Spleen (tissue), 11 donors: ENCODE measurements at regions not wholly inside any gene's neighbourhood (a gene's known extent, or its start where the extent isn't known, plus 50 kb on each side); places are given as distances from the start of the nearest gene placed in this dataset.

ENCODE experiments used
- DNase-seq: peaks from one replicate; pipeline ENCODE4 v3.0.0-alpha.2; 2020
- H3K27ac ChIP-seq, 8 donors: fragments of 200-600 bp; sonication (generic) in 7 of 8; 1 replicate in 4 of 8; 2 replicates in 4 of 8; pipeline versions ENCODE4 v1.5.0 to v1.8.0; 2016 to 2021; ENCODE audit warnings: inconsistent platforms in 4 of 8, mild to moderate bottlenecking in 4 of 8, moderate library complexity in 1 of 8
- H3K27me3 ChIP-seq, 7 donors: fragments of 200-600 bp; sonication (generic) in 6 of 7; replicated peaks in 1 of 7; 1 replicate in 4 of 7; 2 replicates in 3 of 7; pipeline versions ENCODE4 v1.5.0 to v1.8.0; 2016 to 2021; ENCODE audit warnings: inconsistent platforms in 3 of 7, mild to moderate bottlenecking in 1 of 7
- H3K36me3 ChIP-seq, 6 donors: fragments of 200-600 bp; sonication (generic) in 5 of 6; 1 replicate in 4 of 6; 2 replicates in 2 of 6; pipeline versions ENCODE4 v1.5.0 to v1.8.0; 2016 to 2021; ENCODE audit warnings: inconsistent platforms in 2 of 6
- H3K4me1 ChIP-seq, 6 donors: fragments of 200-600 bp; sonication (generic) in 5 of 6; 1 replicate in 3 of 6; 2 replicates in 3 of 6; pipeline versions ENCODE4 v1.5.0 to v1.8.0; 2016 to 2021; ENCODE audit warnings: inconsistent platforms in 3 of 6
- H3K4me3 ChIP-seq, 8 donors: fragments of 200-600 bp; sonication (generic) in 7 of 8; 1 replicate in 4 of 8; 2 replicates in 4 of 8; pipeline versions ENCODE4 v1.5.0 to v1.8.0; 2016 to 2021; ENCODE audit warnings: inconsistent platforms in 4 of 8, mild to moderate bottlenecking in 4 of 8, moderate library complexity in 2 of 8
- H3K9me3 ChIP-seq, 8 donors: fragments of 200-600 bp; sonication (generic) in 7 of 8; 1 replicate in 4 of 8; 2 replicates in 4 of 8; pipeline versions ENCODE4 v1.5.0 to v1.8.0; 2016 to 2021; ENCODE audit warnings: inconsistent platforms in 4 of 8
- POLR2A ChIP-seq, 3 donors: fragments of 450-650 bp; IDR thresholded peaks; one replicate each; pipeline ENCODE4 v1.5.1; 2017; ENCODE audit warnings: antibody characterized with exemption in 3 of 3, mild to moderate bottlenecking in 1 of 3
- POLR2AphosphoS5 ChIP-seq, 3 donors: sonication (generic); formaldehyde crosslinking; IDR thresholded peaks; one replicate each; pipeline ENCODE4 v1.5.1; 2017; ENCODE audit warnings: antibody characterized with exemption in 3 of 3
- WGBS, 5 donors: extraction: QIAGEN DNeasy Blood & Tissue Kit in 3 of 5; methylation state at CpG; one replicate each; pipeline versions ENCODE4 v1.1.5 to v1.1.7; 2013 to 2018; 5-methylcytosine and 5-hydroxymethylcytosine counted together
- intact Hi-C: fragments of 100-400 bp; cut with DNase I; formaldehyde crosslinking; loops from one replicate; pipeline ENCODE4 v1.15.0; 2023; ENCODE audit warnings: low total_unique reads
- TF ChIP-seq, protein P1 (sequence below), 11 experiments: fragments of 200-600 bp in 7 of 11; fragments of 450-650 bp in 4 of 11; sonication (generic) in 4 of 11; IDR thresholded peaks in 8 of 11; conservative IDR thresholded peaks in 3 of 11; 1 replicate in 7 of 11; 2 replicates in 4 of 11; pipeline versions ENCODE4 v1.4.0 to v1.8.0; 2016 to 2021; ENCODE audit warnings: antibody characterized with exemption in 11 of 11, inconsistent platforms in 4 of 11, mild to moderate bottlenecking in 1 of 11
- donor health status: healthy with polysubstance abuse.
- donor health status: DM: no; HTN: no; CAD: no; lungs with moderate emphysema.
- donor health status: DM: no; HTN: no; CAD: no.
- donor health status: Bipolar disorder and iron deficiency.
- donor health status: healthy.
- donor health status: DM: no; HTN: no; CAD: no.
- donor health status: DM: yes; HTN: yes; CAD: no.

DNA sequence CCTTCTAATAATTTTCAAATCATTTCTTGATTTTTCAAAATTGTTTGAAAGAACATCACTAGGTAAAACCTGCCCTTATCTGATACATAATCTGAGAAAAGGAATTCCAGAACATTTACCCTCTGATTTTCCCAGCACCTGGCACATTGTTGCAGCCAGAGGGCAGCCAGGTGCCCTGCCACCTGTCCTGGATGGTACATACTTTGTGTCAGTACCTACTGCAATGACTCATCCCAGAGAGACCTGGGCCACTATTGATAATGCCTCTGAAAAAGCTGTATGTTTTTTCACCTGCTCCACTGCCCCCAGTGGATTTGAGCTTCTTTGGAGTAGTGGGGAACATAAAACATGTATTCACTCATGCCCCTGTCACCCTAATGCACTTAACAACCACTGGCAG lies 648.9 kb upstream of the GBE1 start:
- Histone ChIP-seq H3K4me1 (no peaks in the 10 kb centered on the region), H3K27ac (no peak overlapping the region), H3K27me3 (no peaks in the 10 kb centered on the region), H3K9me3 (peaks cover 0 to 5% (median 0%) of the 10 kb centered on the region in 8 donors), H3K4me3 (no peak overlapping the region), H3K36me3 (no peaks in the 10 kb centered on the region)
- intact Hi-C loops, result no loop called here
- TF ChIP-seq, protein P1, sequence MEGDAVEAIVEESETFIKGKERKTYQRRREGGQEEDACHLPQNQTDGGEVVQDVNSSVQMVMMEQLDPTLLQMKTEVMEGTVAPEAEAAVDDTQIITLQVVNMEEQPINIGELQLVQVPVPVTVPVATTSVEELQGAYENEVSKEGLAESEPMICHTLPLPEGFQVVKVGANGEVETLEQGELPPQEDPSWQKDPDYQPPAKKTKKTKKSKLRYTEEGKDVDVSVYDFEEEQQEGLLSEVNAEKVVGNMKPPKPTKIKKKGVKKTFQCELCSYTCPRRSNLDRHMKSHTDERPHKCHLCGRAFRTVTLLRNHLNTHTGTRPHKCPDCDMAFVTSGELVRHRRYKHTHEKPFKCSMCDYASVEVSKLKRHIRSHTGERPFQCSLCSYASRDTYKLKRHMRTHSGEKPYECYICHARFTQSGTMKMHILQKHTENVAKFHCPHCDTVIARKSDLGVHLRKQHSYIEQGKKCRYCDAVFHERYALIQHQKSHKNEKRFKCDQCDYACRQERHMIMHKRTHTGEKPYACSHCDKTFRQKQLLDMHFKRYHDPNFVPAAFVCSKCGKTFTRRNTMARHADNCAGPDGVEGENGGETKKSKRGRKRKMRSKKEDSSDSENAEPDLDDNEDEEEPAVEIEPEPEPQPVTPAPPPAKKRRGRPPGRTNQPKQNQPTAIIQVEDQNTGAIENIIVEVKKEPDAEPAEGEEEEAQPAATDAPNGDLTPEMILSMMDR (IDR thresholded peaks at IDR 0.05 in 8 of 11, conservative IDR thresholded peaks at IDR 0.05 in 3 of 11), result no peak
- no peak for TF ChIP-seq POLR2AphosphoS5 (IDR thresholded peaks at IDR 0.05)
- no peak for TF ChIP-seq POLR2A (IDR thresholded peaks at IDR 0.05)
- no peak for DNase-seq

DNA sequence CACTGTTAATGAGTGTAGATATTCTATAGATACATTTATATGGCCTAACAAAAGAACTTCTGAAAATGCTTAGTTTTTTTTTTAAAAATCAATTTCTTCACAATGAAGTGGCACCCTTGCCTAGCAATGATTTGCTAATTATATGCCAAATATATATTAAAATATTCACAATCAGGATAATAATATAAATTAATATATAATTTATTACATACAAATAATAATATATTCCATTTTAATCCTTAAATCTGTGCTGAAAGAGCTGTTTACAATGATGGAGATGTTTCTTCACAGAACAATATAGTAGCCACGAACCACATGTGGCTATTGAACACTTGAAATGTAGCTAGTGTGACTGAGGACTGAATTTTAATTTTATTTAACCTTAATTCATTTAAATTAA lies 648.4 kb upstream of the GBE1 start:
- intact Hi-C loops, result no loop called here
- no peak for DNase-seq
- Histone ChIP-seq H3K9me3 (peaks cover 0 to 7% (median 0%) of the 10 kb centered on the region in 8 donors), H3K27ac (no peak overlapping the region), H3K36me3 (no peaks in the 10 kb centered on the region), H3K27me3 (no peaks in the 10 kb centered on the region), H3K4me3 (no peak overlapping the region), H3K4me1 (no peaks in the 10 kb centered on the region)
- 36 to 59% (median 47%) methylated on average over 1 of the region's 1 CpG for WGBS, 5 donors
- TF ChIP-seq POLR2A (IDR thresholded peaks at IDR 0.05), result no peak
- TF ChIP-seq, protein P1 (IDR thresholded peaks at IDR 0.05 in 8 of 11, conservative IDR thresholded peaks at IDR 0.05 in 3 of 11), result no peak
- no peak for TF ChIP-seq POLR2AphosphoS5 (IDR thresholded peaks at IDR 0.05)

DNA sequence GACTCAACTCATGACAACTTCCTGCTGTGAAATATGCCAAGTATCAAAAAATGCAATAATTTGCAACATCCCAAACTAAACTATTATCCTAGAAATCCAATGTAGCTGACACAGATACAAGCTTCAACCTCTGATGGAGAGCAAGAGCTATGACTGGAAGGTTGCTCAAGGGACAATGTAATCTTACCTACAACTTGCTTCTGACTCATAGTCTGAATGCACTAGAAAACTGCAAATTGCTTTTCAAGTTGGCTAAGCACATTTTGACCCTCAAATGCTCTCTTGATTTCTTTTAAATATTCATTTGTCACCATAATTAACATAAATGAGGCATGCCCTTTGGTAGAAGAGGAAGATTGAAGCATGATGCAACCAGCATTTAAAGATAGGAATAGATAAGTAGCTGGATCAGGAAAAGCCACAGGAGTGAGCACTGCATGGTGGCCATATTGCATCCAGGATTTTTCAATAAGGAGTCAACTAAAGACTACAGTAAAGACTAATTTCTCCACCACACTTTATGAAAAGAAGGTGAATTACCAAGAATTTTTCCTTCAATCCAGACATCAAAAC lies 630.8 kb upstream of the GBE1 start:
- no peaks in the 10 kb centered on the region for H3K27me3 ChIP-seq
- TF ChIP-seq POLR2A (IDR thresholded peaks at IDR 0.05) (no peak), POLR2AphosphoS5 (IDR thresholded peaks at IDR 0.05) (no peak)
- TF ChIP-seq, protein P1 (IDR thresholded peaks at IDR 0.05 in 8 of 11, conservative IDR thresholded peaks at IDR 0.05 in 3 of 11), result no peak
- peaks cover 0 to 6% (median 0%) of the 10 kb centered on the region in 8 donors for H3K9me3 ChIP-seq
- no peaks in the 10 kb centered on the region for H3K4me1 ChIP-seq
- no peak overlapping the region for H3K4me3 ChIP-seq
- DNase-seq, result no peak
- H3K27ac ChIP-seq, result no peak overlapping the region
- H3K36me3 ChIP-seq, result no peaks in the 10 kb centered on the region
- intact Hi-C loops, result no loop called here

DNA sequence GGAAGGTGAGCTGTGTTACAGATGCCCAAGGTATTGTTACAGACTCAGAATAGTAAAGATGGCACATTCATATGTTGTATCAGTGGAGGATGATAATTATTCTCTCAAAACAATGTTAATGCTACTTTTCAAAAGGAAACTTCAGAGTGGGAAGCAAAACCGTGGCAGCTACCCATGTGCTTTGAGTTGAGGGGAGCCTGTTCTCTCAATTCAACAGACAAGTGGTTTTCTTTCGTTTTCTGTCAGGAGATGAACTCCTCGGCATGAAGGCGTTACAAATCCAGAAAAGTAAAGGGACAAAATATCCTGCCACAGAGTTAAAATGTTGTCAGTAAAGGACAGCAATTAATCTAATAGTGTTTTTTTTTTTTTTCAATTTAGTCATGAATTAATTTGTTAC lies 629.4 kb upstream of the GBE1 start:
- Histone ChIP-seq H3K4me1 (no peaks in the 10 kb centered on the region), H3K4me3 (no peak overlapping the region), H3K27ac (no peak overlapping the region), H3K36me3 (no peaks in the 10 kb centered on the region), H3K9me3 (peaks cover 0 to 6% (median 0%) of the 10 kb centered on the region in 8 donors), H3K27me3 (no peaks in the 10 kb centered on the region)
- TF ChIP-seq, protein P1 (IDR thresholded peaks at IDR 0.05 in 8 of 11, conservative IDR thresholded peaks at IDR 0.05 in 3 of 11), result no peak
- TF ChIP-seq POLR2A (IDR thresholded peaks at IDR 0.05) (no peak), POLR2AphosphoS5 (IDR thresholded peaks at IDR 0.05) (no peak)
- no peak for DNase-seq
- intact Hi-C loops, result no loop called here
- WGBS, 5 donors, result 78 to 83% (median 80%) methylated on average over 4 of the region's 4 CpGs
